Midbrain (tissue), 1 donor: ENCODE measurements at regions not wholly inside any gene's neighbourhood (a gene's known extent, or its start where the extent isn't known, plus 50 kb on each side); places are given as distances from the start of the nearest gene placed in this dataset.
A peak's percentile ranks its signal among the peaks of the same experiment; 100 is the strongest.
"Not testable (repeated sequence)": the region's sequence is repeated elsewhere in the genome, so short reads cannot be mapped to it uniquely, and the experiment has no call there.

Experiments
- DNase-seq: peaks from one replicate; lab custom pipeline; 2025; lab: John Stamatoyannopoulos, UW

- no peak for DNase-seq
Observed at GRCh38 chr6:128597956-128598355, 77.6 kb upstream of the PTPRK start.

GRCh38 chr6:128597004-128597403 is 76.6 kb upstream of the PTPRK start:
- no peak for DNase-seq

- peak; percentile 25 for DNase-seq
Observed at GRCh38 chr6:128595544-128595943, 75.1 kb upstream of the PTPRK start.

GRCh38 chr6:128586095-128586494 is 65.7 kb upstream of the PTPRK start:
- DNase-seq = no peak

GRCh38 chr6:128580224-128581110 is 60.1 kb upstream of the PTPRK start:
- DNase-seq = no peak

- DNase-seq = not testable (repeated sequence)
Observed at GRCh38 chr6:128575254-128575653, 54.9 kb upstream of the PTPRK start.

- DNase-seq = no peak
Observed at GRCh38 chr6:128574402-128574801, 54.0 kb upstream of the PTPRK start.

GRCh38 chr6:128573036-128573435 is 52.6 kb upstream of the PTPRK start:
- DNase-seq = no peak

GRCh38 chr6:128572294-128572693 is 51.9 kb upstream of the PTPRK start:
- no peak for DNase-seq

- no peak for DNase-seq
Observed at GRCh38 chr6:128570680-128571063, 50.3 kb upstream of the PTPRK start.

GRCh38 chr6:128569732-128570679 is 49.6 kb upstream of the PTPRK start:
- DNase-seq = no peak
